ENCODE measurements at regions not wholly inside any gene's neighbourhood (a gene's known extent, or its start where the extent isn't known, plus 50 kb on each side); places are given as distances from the start of the nearest gene placed in this dataset.
A peak's percentile ranks its signal among the peaks of the same experiment; 100 is the strongest.

DNA sequence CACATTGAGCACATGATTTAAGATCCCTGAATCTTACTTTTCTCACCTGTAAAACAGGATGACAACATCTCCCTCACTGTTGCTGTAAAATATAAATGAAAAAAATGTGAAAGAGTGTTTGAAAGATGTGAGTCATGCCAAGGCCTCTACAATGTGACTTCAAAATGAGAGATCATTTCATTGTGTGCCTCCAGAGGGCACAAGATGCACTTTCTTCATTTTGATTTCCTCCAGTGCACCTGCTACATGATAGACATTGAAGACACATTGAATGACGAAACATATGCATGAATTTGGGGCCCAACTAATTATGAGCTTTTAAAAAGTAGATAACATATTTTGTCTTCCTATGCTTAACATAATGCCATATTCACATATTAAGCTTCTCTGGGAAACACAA is 170.3 kb downstream of the MOBP start:
- TF ChIP-seq, protein P1, sequence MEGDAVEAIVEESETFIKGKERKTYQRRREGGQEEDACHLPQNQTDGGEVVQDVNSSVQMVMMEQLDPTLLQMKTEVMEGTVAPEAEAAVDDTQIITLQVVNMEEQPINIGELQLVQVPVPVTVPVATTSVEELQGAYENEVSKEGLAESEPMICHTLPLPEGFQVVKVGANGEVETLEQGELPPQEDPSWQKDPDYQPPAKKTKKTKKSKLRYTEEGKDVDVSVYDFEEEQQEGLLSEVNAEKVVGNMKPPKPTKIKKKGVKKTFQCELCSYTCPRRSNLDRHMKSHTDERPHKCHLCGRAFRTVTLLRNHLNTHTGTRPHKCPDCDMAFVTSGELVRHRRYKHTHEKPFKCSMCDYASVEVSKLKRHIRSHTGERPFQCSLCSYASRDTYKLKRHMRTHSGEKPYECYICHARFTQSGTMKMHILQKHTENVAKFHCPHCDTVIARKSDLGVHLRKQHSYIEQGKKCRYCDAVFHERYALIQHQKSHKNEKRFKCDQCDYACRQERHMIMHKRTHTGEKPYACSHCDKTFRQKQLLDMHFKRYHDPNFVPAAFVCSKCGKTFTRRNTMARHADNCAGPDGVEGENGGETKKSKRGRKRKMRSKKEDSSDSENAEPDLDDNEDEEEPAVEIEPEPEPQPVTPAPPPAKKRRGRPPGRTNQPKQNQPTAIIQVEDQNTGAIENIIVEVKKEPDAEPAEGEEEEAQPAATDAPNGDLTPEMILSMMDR (IDR thresholded peaks at IDR 0.05): no peak
- TF ChIP-seq POLR2A (IDR thresholded peaks at IDR 0.05): no peak
- Histone ChIP-seq H3K4me1 (no peaks in the 10 kb centered on the region), H3K4me3 (no peak overlapping the region), H3K36me3 (no peaks in the 10 kb centered on the region), H3K9me3 (no peaks in the 10 kb centered on the region), H3K27me3 (no peaks in the 10 kb centered on the region), H3K27ac (no peak overlapping the region)
- no peak for DNase-seq
- peak in 1 of 4 donors; percentile 26 for ATAC-seq
- WGBS (ENCODE audit: insufficient coverage, low coverage, low lambda C conversion rate, missing lambda C conversion rate): 100% methylated on average over 1 of the region's 1 CpG
- intact Hi-C loops (cut with DNase I): no loop called here

DNA sequence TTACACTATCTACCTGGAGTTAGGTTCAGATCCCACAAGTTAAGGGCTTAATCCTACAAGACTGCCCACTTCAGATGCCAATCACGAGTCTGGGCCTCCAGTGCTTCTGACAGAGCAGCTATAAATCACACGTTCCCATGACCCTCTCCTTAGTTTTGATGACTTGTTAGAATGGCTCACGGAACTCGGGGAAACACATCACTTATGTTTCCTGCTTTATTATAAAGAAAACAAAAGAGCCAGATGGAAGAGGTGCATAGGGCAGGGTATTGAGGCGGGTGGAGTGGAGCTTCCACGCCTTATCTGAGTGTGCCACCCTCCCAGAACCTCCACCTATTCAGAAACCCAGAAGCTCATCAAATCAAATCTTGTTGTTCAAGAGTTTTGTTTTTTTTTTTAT is 170.8 kb downstream of the MOBP start:
- Histone ChIP-seq H3K9me3 (no peaks in the 10 kb centered on the region), H3K4me1 (no peaks in the 10 kb centered on the region), H3K27ac (no peak overlapping the region), H3K27me3 (no peaks in the 10 kb centered on the region), H3K4me3 (no peak overlapping the region), H3K36me3 (no peaks in the 10 kb centered on the region)
- WGBS (ENCODE audit: insufficient coverage, low coverage, low lambda C conversion rate, missing lambda C conversion rate): 61% methylated on average over 6 of the region's 6 CpGs
- intact Hi-C loops (cut with DNase I): no loop called here
- TF ChIP-seq POLR2A (IDR thresholded peaks at IDR 0.05): no peak
- TF ChIP-seq, protein P1 (IDR thresholded peaks at IDR 0.05): no peak
- DNase-seq: no peak
- peak in 2 of 4 donors; percentile 33 to 37 for ATAC-seq

DNA sequence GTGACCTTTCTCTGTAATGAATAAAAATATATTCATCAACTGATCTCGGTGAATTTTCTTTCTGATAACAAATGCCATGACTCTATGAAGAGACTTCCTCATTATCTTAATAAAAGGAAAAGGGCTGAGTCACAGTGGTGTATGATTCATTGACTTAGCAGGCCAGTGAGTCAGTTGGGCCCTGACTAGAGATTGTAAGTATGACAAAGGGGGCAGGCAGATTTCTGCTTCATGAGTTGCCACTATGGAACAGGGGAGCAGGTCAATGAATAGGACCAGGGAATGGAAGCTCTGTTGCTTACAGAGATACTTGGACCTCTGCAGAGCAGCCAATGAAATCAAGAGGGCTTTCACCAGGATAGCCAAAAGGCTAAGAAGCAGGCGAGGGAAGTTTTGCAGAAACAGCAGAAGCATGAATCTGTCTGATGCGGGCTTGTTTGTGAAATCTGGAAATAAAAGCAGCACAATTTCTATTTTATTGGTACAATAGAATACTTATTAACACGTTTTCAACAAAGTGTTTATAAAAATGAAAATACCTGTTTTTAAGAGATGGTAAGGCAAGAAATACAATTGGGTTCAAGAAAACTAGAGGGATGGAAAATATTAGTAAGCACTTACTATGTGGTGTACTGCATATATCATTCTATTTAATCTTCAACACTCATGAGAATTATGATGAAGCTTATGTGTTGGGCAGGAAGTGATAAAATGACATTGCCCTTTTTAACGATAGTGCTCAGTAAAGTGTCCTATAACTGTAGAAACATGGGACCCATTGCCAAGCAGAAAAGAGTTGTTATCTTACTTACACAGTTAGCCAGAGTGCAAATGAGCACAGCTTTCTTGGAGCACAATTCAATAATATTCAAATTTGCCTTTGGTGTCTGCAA is 169.8 kb upstream of the MYRIP start:
- no peak for TF ChIP-seq POLR2A (IDR thresholded peaks at IDR 0.05)
- TF ChIP-seq, protein P1 (IDR thresholded peaks at IDR 0.05): no peak
- no peaks in the 10 kb centered on the region for H3K27me3 ChIP-seq
- DNase-seq: no peak
- ATAC-seq: peak; percentile 46 to 95 (median 66)
- H3K9me3 ChIP-seq: no peaks in the 10 kb centered on the region
- no peaks in the 10 kb centered on the region for H3K36me3 ChIP-seq
- H3K4me3 ChIP-seq: no peak overlapping the region
- H3K27ac ChIP-seq: no peak overlapping the region
- 50% methylated on average over 5 of the region's 5 CpGs for WGBS (ENCODE audit: insufficient coverage, low coverage, low lambda C conversion rate, missing lambda C conversion rate)
- intact Hi-C loops (cut with DNase I): no loop called here
- no peaks in the 10 kb centered on the region for H3K4me1 ChIP-seq

DNA sequence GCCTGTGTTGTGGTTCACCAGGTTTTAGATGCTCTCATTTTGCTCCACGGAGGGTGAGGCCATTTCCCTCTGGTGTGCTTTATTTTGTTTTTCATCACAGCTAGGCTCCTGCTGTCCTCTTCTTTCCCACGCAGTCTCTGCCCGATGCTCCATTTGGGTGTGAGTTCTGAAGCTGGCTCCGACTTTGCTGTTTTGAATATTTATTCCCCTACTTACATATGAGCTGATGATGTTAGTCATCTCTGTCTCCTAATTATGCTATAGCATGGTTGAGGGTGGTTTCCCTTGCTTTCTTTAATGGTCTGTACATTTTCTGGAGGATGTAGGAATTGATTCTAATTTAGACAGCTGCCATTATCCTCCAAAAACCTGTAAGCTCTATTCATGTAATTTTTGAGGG is 168.1 kb upstream of the MYRIP start:
- Histone ChIP-seq H3K27me3 (no peaks in the 10 kb centered on the region), H3K9me3 (no peaks in the 10 kb centered on the region), H3K4me3 (no peak overlapping the region), H3K4me1 (no peaks in the 10 kb centered on the region), H3K36me3 (no peaks in the 10 kb centered on the region), H3K27ac (no peak overlapping the region)
- intact Hi-C loops (cut with DNase I): no loop called here
- TF ChIP-seq, protein P1 (IDR thresholded peaks at IDR 0.05): no peak
- TF ChIP-seq POLR2A (IDR thresholded peaks at IDR 0.05): no peak
- DNase-seq: no peak
- WGBS (ENCODE audit: insufficient coverage, low coverage, low lambda C conversion rate, missing lambda C conversion rate): 73% methylated on average over 4 of the region's 4 CpGs
- ATAC-seq: no peak
